Natural killer cell treated with Interleukin-12 subunit alpha and Interleukin-12 subunit beta and Interleukin-15 and Interleukin-18, amount 100 ng/mL, for 72 hours (primary cell): ENCODE measurements at regions not wholly inside any gene's neighbourhood (a gene's known extent, or its start where the extent isn't known, plus 50 kb on each side); places are given as distances from the start of the nearest gene placed in this dataset.

Experiments
- ATAC-seq, 2 donors: fragments of 150-1000 bp; cut with Tn5 transposase in 1 of 2; sonication (Bioruptor Pico), chemical (Tn5 transposase) in 1 of 2; 2 replicates each; pipeline ENCODE4 v1.10.0; 2021
- DNase-seq: peaks from one replicate; pipeline ENCODE4 v3.0.0; 2022; ENCODE audit warnings: low spot score
- H3K27ac Mint-ChIP-seq, 2 donors: 1 replicate in 1 of 2; 2 replicates in 1 of 2; pipeline ENCODE4 v1.8.0; 2022; ENCODE audit warnings: mixed read lengths in 2 of 2, mild to moderate bottlenecking in 1 of 2, moderate library complexity in 1 of 2
- H3K27me3 Mint-ChIP-seq, 2 donors: 1 replicate in 1 of 2; 2 replicates in 1 of 2; pipeline ENCODE4 v1.8.0; 2022; ENCODE audit warnings: mixed read lengths in 2 of 2
- H3K36me3 Mint-ChIP-seq: one replicate; pipeline ENCODE4 v1.8.0; 2022; ENCODE audit warnings: mixed read lengths
- H3K4me1 Mint-ChIP-seq, 2 donors: 1 replicate in 1 of 2; 2 replicates in 1 of 2; pipeline ENCODE4 v1.8.0; 2022; ENCODE audit warnings: low read depth in 2 of 2, mixed read lengths in 2 of 2, mild to moderate bottlenecking in 1 of 2
- H3K4me3 Mint-ChIP-seq: one replicate; pipeline ENCODE4 v1.8.0; 2022; ENCODE audit warnings: mixed read lengths
- H3K9me3 Mint-ChIP-seq: 2 replicates; pipeline ENCODE4 v1.8.0; 2022; ENCODE audit warnings: mixed read lengths

DNA sequence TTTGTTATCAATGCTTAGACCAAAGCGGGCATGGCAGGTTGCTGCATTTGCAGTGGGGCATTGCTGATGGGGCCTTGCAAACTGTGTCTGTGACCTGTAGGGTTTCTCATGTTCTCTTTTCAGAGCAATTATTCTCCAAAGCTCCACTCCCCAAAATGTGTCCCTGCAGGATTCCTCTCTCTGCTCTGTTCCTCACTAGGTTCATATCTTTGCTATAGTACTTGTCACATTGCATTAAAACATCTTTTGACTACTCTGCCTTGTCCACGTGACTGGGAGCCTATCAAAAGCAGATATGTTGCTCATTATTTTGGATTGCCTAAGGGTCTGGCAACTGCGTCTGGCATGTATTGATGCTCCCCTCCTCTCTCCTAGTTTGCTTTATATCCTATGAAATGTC lies 177.7 kb upstream of the MID1 start:
- Mint-ChIP-seq H3K27ac (no peak overlapping the region), H3K27me3 (peaks cover 0 to 7% of the 10 kb centered on the region in 2 donors), H3K4me1 (no peaks in the 10 kb centered on the region), H3K9me3 (peaks cover 4% of the 10 kb centered on the region), H3K36me3 (no peaks in the 10 kb centered on the region), H3K4me3 (no peak overlapping the region)
- ATAC-seq (no peak), DNase-seq (no peak)

DNA sequence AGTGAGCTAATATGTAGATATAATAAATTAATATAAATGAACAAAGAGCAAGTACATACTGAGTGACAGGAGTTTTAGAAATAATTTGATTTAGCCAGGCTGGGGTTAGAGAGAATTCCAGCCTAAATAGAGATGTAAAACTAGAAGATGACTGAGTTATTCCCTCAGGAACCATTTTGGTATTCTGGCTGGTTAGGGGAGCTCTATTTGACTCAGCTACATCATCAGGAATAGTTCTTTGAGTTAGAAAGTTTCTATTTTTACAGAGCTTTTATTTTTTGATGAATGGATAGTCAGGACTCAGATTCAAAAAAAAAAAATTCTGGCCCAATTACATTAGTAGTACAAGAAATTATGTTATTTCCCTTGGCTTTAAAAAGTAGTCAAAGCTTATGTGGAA lies 180.4 kb upstream of the MID1 start:
- no peak overlapping the region for H3K4me3 Mint-ChIP-seq
- peaks cover 3% of the 10 kb centered on the region for H3K9me3 Mint-ChIP-seq
- no peak for ATAC-seq

DNA sequence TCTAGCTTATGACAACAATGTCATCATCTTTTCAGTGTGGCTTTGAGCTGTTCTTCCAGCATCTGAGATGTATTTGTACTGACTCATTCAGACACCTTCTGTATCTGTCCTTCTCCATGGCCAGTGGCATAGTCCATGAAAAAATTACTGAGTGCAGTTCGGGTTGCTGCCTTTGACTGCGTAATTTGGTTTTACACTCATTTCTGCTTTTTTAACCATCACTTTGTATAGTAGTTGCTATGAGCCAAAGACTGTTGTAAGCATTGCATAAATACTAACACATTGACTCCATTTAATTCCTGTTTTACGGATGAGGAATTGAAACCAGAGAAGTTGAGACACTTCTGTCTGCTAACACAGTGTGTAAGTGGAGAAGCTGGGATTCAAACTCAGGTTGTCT lies 190.7 kb upstream of the MID1 start:
- H3K36me3 Mint-ChIP-seq = no peaks in the 10 kb centered on the region
- no peak for DNase-seq
- H3K27me3 Mint-ChIP-seq = no peaks in the 10 kb centered on the region
- no peaks in the 10 kb centered on the region for H3K4me1 Mint-ChIP-seq
- H3K4me3 Mint-ChIP-seq = no peak overlapping the region
- no peak overlapping the region for H3K27ac Mint-ChIP-seq
- no peak for ATAC-seq
- H3K9me3 Mint-ChIP-seq = peaks cover 19% of the 10 kb centered on the region

More for the DNA sequence above, 180.4 kb upstream of the MID1 start:
- Mint-ChIP-seq H3K4me1 (no peaks in the 10 kb centered on the region), H3K36me3 (no peaks in the 10 kb centered on the region), H3K27me3 (no peaks in the 10 kb centered on the region), H3K27ac (no peak overlapping the region)
- DNase-seq = no peak

DNA sequence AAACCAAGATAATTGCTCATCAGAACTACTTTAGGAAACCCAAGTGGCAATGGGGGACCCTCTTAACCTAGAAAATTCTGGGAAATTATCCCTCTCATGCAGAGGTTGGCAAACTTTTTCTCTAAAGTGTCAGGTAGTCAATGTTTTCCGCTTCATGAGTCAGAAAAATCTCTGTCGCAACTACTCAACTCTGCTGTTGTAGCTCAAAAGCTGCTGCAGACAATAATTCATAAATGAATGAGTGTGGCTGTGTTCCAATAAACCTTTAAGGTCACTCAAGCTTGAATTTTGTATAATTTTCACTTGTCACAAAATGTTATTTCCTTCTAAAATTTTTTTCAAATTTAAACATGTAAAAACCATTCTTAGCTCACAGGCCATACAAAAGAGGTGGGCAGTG lies 193.4 kb upstream of the MID1 start:
- Mint-ChIP-seq H3K4me3 (no peak overlapping the region), H3K27ac (no peak overlapping the region), H3K9me3 (peaks cover 11% of the 10 kb centered on the region), H3K4me1 (no peaks in the 10 kb centered on the region), H3K36me3 (no peaks in the 10 kb centered on the region), H3K27me3 (no peaks in the 10 kb centered on the region)
- ATAC-seq (no peak), DNase-seq (no peak)

DNA sequence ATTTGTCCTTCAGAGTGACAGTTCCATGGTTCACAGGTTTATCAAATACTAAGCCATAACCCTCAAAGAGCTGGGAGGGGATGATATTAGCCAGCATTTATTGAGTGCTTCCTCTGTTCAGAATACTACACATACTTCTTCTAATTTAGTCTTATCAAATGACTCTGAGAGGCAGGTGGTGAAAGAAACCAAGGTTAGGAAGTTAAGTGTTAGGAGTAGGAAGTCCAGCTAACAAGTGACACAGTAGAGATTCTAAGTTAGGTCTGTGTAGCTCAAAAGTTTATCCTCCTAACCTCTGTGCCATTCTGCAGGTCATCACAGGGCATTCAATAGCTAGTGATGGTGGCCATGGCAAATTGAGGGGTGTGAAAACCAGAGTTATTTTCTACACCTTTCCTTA lies 198.3 kb upstream of the MID1 start:
- Mint-ChIP-seq H3K36me3 (no peaks in the 10 kb centered on the region), H3K4me3 (no peak overlapping the region), H3K27ac (no peak overlapping the region), H3K4me1 (no peaks in the 10 kb centered on the region), H3K27me3 (no peaks in the 10 kb centered on the region), H3K9me3 (peaks cover 8% of the 10 kb centered on the region)
- no peak for DNase-seq
- ATAC-seq = no peak

DNA sequence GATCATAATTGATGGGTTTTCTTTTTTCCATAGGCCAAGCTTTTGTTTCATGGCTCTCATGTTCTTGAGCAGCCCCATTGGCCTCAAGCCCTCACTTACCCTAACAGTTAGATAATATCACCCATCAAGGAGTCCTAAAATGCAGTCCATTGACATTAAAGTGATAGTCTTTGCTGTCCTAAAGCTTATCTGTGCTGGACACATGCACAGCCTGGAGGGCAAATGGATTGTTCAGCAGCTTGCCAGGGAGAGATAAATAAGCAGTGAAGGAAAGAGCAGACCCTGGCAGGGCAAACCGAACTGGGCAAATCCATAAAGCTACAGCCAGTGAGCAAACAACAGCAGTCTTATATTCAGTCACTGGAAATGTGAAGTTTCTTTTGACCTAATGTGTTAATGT lies 199.6 kb upstream of the MID1 start:
- Mint-ChIP-seq H3K9me3 (peaks cover 11% of the 10 kb centered on the region), H3K27me3 (no peaks in the 10 kb centered on the region), H3K4me1 (no peaks in the 10 kb centered on the region), H3K36me3 (no peaks in the 10 kb centered on the region), H3K27ac (no peak overlapping the region), H3K4me3 (no peak overlapping the region)
- ATAC-seq (no peak), DNase-seq (no peak)

DNA sequence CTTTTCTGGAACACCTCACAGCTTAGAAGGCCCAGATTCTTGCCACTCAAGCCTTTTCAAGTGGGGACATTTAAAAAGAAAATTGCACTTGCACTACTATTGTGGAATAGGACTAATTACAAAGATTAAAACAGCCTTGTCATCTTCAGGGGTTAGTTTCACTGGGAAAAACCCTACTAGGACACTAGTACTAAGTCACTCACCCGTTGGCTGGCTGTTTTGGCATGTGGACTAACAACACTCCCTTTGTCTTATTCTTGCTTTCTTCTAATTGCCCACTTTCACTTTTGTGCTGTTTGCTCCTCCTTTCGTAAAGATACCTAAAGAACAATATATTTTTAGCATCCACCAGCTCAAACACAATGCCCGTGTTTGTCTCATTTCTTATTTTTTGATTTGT lies 200.9 kb upstream of the MID1 start:
- Mint-ChIP-seq H3K4me1 (no peaks in the 10 kb centered on the region), H3K9me3 (peaks cover 11% of the 10 kb centered on the region), H3K27me3 (no peaks in the 10 kb centered on the region), H3K27ac (no peak overlapping the region), H3K36me3 (no peaks in the 10 kb centered on the region), H3K4me3 (no peak overlapping the region)
- DNase-seq (no peak), ATAC-seq (no peak)

DNA sequence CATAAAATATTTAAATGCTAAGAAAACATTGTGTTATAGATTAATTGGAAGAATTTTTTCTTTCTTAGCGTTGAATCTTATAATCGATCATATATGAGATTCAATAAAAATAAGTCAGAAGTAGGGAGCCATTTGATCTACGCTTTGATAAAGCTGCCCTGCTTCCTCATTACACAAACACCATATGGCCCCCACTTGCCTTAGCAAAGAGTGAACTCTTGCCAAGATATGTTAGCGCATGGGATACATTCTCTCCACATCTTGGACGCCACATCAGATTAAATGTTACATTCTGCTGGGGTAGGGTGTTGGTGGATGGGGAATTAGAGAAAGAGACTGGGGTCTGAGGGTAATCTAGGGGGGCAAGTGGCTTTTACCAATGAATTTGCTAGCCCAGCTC lies 207.7 kb upstream of the MID1 start:
- Mint-ChIP-seq H3K27ac (no peak overlapping the region), H3K36me3 (no peaks in the 10 kb centered on the region), H3K9me3 (peaks cover 3% of the 10 kb centered on the region), H3K4me3 (no peak overlapping the region), H3K4me1 (no peaks in the 10 kb centered on the region), H3K27me3 (no peaks in the 10 kb centered on the region)
- ATAC-seq (no peak), DNase-seq (no peak)

DNA sequence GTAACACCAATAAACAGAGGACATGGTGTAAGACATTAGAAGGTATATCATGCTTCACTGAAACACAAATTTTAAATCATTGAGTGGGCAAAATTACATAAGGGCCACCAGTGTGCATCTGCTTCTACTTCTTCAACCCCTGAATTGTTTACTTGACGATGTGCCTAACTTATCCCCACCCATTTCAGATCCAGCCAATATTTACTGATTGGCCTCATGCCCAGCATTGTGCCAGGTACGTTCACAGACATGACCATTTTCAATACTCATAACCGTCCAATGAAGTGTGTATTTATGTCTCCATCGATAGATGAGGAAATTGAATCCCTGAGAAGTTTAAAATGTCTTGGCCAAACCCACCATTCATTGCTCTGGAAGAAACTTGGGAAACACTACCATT lies 208.3 kb upstream of the MID1 start:
- H3K4me3 Mint-ChIP-seq = no peak overlapping the region
- DNase-seq = no peak

DNA sequence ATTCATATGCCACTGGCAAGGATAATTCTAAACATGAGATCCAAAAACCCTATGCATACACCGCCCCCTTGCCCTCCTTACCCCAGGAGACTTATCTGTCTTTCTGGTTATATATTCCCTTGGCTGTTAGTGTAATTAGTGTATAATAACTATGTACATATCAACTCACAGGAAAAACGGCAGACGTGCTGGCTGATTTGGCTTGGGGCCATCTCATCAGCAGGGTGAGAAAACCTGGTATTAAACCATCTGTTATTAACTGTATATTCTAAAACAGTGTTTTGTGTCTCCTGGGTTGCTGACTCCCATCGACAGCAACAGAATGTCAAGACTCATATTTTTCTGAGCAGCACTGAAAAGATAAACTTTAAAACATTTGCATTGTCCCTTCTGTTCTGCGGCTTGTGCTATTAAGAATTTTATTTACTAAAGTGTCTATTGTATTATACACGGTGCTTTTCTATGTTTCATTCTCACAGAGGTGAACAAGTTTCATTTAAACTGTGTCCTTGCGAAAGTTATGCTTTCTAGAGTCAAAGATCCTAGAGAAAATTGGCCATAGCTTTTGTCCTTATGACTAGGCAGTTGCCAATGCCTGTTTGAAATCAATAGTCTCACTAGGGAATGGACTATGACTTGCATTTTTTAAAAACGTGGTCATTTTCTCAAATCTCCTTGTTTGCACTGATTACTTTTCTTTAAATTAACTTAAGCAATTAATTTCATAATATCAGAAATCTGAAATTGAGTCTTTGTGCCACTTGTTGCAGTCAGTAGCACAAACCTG lies 211.5 kb upstream of the MID1 start:
- Mint-ChIP-seq H3K9me3 (no peaks in the 10 kb centered on the region), H3K27me3 (no peaks in the 10 kb centered on the region), H3K4me1 (no peaks in the 10 kb centered on the region)

More for the DNA sequence above, 208.3 kb upstream of the MID1 start:
- Mint-ChIP-seq H3K27ac (no peak overlapping the region), H3K4me1 (no peaks in the 10 kb centered on the region), H3K9me3 (peaks cover 3% of the 10 kb centered on the region), H3K36me3 (no peaks in the 10 kb centered on the region), H3K27me3 (no peaks in the 10 kb centered on the region)
- ATAC-seq = no peak

DNA sequence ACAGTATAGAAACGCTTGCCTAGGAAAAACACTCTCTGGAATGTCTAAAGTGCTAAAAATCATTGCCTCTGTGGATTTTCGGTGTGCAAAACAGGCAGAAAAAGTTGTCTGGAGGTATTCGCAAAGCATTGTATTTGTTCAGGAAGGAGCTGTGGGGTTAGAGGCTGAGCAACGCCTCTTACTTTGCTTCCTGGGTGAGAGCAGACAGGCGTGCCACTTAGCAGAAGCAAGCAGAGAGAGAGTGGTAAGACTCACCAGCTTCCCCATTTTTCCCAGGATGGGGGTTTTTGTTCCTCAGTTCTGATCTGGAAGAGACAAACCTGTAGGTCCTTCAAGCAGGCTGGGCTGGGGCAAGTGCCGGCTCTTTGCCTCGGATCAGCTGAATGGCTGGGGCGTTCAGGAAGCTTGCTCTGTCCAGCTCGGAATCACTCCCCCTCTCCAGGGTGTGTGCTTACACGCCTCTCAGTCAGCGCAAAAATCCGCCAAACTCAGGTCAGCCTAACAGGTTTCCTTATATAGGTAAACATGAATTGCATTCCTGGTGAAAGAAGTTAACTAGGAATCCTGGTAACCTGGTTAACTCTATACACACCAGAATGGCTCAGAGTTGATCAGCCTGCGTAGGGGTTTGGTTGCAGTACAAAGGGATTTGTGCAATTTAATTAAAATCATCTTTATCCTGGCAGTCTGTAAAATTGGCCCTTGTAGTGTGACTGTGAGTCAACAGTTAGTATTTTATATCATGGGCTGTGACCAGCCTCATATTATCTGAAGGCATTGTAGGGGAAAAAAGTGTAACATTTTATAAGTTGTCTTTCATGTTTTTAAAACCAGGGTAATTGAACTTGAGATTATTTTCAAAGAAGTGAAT lies 213.1 kb upstream of the MID1 start:
- Mint-ChIP-seq H3K4me3 (no peak overlapping the region), H3K9me3 (no peaks in the 10 kb centered on the region), H3K36me3 (no peaks in the 10 kb centered on the region), H3K4me1 (no peaks in the 10 kb centered on the region), H3K27me3 (no peaks in the 10 kb centered on the region), H3K27ac (no peak overlapping the region)
- ATAC-seq = no peak
- DNase-seq = no peak

More for the DNA sequence above, 211.5 kb upstream of the MID1 start:
- ATAC-seq = no peak
- no peak overlapping the region for H3K4me3 Mint-ChIP-seq
- H3K36me3 Mint-ChIP-seq = no peaks in the 10 kb centered on the region
- H3K27ac Mint-ChIP-seq = no peak overlapping the region
- DNase-seq = no peak

DNA sequence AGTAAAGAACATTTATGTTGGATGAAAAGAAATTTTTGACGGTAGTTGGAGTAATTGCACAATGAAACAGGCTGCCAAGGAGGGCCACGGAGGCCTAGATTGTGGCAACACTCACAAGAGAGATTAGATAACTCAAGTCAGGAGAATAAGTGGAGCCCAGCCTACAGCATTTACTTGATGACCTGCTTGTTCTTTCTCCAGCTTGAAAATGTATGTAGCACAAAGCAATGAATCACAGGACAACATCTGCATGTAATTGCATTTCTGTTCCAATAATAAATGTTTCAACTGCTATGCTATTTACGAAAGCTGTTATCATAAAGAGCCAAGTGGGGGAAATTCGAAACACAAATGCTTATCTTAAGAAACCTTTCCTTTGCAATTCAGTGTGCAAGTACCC lies 221.2 kb upstream of the MID1 start:
- Mint-ChIP-seq H3K9me3 (no peaks in the 10 kb centered on the region), H3K4me1 (no peaks in the 10 kb centered on the region), H3K27ac (no peak overlapping the region), H3K4me3 (no peak overlapping the region), H3K27me3 (no peaks in the 10 kb centered on the region), H3K36me3 (no peaks in the 10 kb centered on the region)
- DNase-seq (no peak), ATAC-seq (no peak)

DNA sequence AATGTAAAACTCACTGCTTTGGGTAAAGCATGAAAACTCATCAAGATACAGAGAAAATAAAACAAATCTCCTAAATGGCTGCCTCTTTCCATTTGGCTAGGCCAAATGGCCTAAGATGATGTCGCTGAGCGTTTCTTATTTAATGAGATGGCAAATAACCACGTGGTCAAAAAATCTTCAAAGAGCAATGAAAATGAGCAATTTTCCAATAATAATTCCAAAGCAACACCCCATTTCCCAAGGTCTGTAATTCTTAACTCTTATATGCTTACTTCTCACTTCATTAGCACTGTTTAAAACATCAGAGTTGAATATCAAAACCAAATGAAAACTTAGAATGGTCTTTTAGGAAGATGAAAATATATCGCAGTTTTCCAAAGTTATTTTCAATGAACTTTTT lies 222.3 kb upstream of the MID1 start:
- DNase-seq (no peak), ATAC-seq (no peak)
- H3K4me3 Mint-ChIP-seq = no peak overlapping the region
- H3K27me3 Mint-ChIP-seq = no peaks in the 10 kb centered on the region
- H3K36me3 Mint-ChIP-seq = no peaks in the 10 kb centered on the region
- no peaks in the 10 kb centered on the region for H3K4me1 Mint-ChIP-seq
- H3K9me3 Mint-ChIP-seq = no peaks in the 10 kb centered on the region
- H3K27ac Mint-ChIP-seq = no peak overlapping the region

DNA sequence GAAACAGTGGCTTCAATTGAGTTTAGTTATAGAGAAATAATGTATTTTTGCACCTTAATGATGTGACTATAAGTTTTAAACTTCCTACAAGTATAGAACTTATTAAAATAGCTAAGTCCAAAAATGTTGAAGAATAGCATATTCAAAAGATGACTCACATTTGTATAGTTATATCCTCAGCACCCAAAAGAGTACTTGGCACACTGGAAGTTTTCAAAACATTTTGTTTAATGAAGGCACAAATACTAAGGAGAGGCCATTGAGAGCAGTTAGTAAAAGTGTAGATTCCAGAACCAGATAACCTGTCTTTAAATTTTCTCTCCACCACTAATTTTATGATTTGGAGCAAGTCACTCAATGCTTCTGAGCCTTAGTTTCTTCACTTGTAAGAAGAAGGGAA lies 226.9 kb upstream of the MID1 start:
- Mint-ChIP-seq H3K4me3 (no peak overlapping the region), H3K27ac (no peak overlapping the region), H3K9me3 (peaks cover 8% of the 10 kb centered on the region), H3K36me3 (no peaks in the 10 kb centered on the region), H3K27me3 (no peaks in the 10 kb centered on the region), H3K4me1 (no peaks in the 10 kb centered on the region)
- ATAC-seq (no peak), DNase-seq (no peak)
